Vagina (tissue), 2 donors: ENCODE measurements at regions not wholly inside any gene's neighbourhood (a gene's known extent, or its start where the extent isn't known, plus 50 kb on each side); places are given as distances from the start of the nearest gene placed in this dataset.

Experiments used
- DNase-seq, 2 donors: peaks; one replicate each; pipeline ENCODE4 v3.0.0-alpha.2; 2017; ENCODE audit errors: extremely low spot score in 2 of 2
- H3K27ac ChIP-seq: fragments of 200-600 bp; sonication (generic); one replicate; pipeline ENCODE4 v1.5.1; 2019
- H3K27me3 ChIP-seq: fragments of 200-600 bp; sonication (generic); one replicate; pipeline ENCODE4 v1.5.1; 2019
- H3K36me3 ChIP-seq, 2 donors: fragments of 200-600 bp; sonication (generic); one replicate each; pipeline ENCODE4 v1.5.1; 2017 to 2019
- H3K4me1 ChIP-seq: fragments of 200-600 bp; sonication (generic); one replicate; pipeline ENCODE4 v1.5.1; 2019
- H3K4me3 ChIP-seq, 2 donors: fragments of 200-600 bp; sonication (generic); 1 replicate in 1 of 2; 2 replicates in 1 of 2; pipeline ENCODE4 v1.5.1; 2016 to 2019
- H3K9me3 ChIP-seq: fragments of 200-600 bp; sonication (generic); one replicate; pipeline ENCODE4 v1.5.1; 2019
- POLR2A ChIP-seq, 2 donors: fragments of 450-650 bp; IDR thresholded peaks; one replicate each; pipeline ENCODE4 v1.6.1; 2017; ENCODE audit warnings: antibody characterized with exemption in 2 of 2, mild to moderate bottlenecking in 2 of 2, moderate library complexity in 2 of 2
- POLR2AphosphoS5 ChIP-seq, 2 donors: sonication (generic); formaldehyde crosslinking; IDR thresholded peaks; one replicate each; pipeline ENCODE4 v1.9.0; 2017; ENCODE audit warnings: antibody characterized with exemption in 2 of 2, mild to moderate bottlenecking in 2 of 2, low read depth in 1 of 2; ENCODE audit not compliant: insufficient read depth in 1 of 2
- intact Hi-C: fragments of 100-400 bp; cut with DNase I; formaldehyde crosslinking; loops from one replicate; pipeline ENCODE4 v1.15.1; 2023
- TF ChIP-seq, protein P1 (sequence below), 3 experiments: fragments of 450-650 bp in 2 of 3; fragments of 200-600 bp in 1 of 3; sonication (generic) in 1 of 3; IDR thresholded peaks; one replicate each; pipeline ENCODE4 v1.5.1; 2017 to 2019; ENCODE audit warnings: antibody characterized with exemption in 3 of 3, mild to moderate bottlenecking in 2 of 3, moderate library complexity in 2 of 3

DNA sequence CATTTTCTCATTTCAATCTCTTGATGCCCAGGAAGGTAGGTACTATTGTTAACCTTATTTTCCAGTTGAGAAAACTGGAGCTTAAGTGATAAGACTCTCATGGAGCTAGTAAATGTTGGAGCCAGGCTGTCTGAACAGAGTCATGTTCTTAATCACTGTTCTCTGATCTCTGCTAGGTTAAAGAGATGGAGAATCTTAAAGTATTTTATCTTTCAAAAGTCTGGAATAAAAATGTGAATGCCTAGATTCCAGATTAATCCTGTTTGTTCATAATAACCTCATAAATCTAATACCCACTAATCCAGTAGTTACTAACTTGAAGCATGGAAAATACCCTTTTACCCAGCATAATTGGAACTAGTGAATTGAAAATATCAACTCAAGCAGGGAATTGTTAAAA lies 341.0 kb upstream of the RGS6 start:
- H3K4me1 ChIP-seq: peaks cover 12% of the 10 kb centered on the region
- TF ChIP-seq, protein P1, sequence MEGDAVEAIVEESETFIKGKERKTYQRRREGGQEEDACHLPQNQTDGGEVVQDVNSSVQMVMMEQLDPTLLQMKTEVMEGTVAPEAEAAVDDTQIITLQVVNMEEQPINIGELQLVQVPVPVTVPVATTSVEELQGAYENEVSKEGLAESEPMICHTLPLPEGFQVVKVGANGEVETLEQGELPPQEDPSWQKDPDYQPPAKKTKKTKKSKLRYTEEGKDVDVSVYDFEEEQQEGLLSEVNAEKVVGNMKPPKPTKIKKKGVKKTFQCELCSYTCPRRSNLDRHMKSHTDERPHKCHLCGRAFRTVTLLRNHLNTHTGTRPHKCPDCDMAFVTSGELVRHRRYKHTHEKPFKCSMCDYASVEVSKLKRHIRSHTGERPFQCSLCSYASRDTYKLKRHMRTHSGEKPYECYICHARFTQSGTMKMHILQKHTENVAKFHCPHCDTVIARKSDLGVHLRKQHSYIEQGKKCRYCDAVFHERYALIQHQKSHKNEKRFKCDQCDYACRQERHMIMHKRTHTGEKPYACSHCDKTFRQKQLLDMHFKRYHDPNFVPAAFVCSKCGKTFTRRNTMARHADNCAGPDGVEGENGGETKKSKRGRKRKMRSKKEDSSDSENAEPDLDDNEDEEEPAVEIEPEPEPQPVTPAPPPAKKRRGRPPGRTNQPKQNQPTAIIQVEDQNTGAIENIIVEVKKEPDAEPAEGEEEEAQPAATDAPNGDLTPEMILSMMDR (IDR thresholded peaks at IDR 0.05): no peak
- TF ChIP-seq POLR2AphosphoS5 (IDR thresholded peaks at IDR 0.05; ENCODE audit: insufficient read depth in 1 of 2, low read depth in 1 of 2): no peak
- no peak for TF ChIP-seq POLR2A (IDR thresholded peaks at IDR 0.05)
- H3K9me3 ChIP-seq: no peaks in the 10 kb centered on the region
- intact Hi-C loops: no loop called here
- H3K4me3 ChIP-seq: no peak overlapping the region
- H3K36me3 ChIP-seq: no peaks in the 10 kb centered on the region
- no peak overlapping the region for H3K27ac ChIP-seq
- no peak for DNase-seq
- H3K27me3 ChIP-seq: no peaks in the 10 kb centered on the region

DNA sequence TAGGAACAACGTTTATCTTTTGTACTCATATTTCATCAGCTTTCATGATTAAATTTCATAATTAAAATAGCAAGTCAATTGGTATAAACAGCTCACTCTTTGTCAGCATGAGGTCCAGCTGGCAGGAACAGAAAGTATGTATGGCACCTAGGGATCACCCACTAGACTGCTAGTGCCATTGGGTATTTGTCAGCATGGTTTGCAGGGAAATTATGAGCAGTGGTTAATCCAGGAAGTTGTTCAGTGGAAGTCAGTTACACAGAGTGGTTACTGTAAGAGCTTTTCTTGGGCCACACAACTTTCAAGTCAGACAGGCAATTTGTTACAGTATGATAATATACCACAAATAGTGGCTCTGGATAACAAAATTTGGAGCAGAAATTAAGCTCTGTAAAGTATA lies 340.3 kb upstream of the RGS6 start:
- no peak overlapping the region for H3K4me3 ChIP-seq
- no peak overlapping the region for H3K27ac ChIP-seq
- peaks cover 12% of the 10 kb centered on the region for H3K4me1 ChIP-seq
- TF ChIP-seq POLR2A (IDR thresholded peaks at IDR 0.05): no peak
- TF ChIP-seq POLR2AphosphoS5 (IDR thresholded peaks at IDR 0.05; ENCODE audit: insufficient read depth in 1 of 2, low read depth in 1 of 2): no peak
- TF ChIP-seq, protein P1 (IDR thresholded peaks at IDR 0.05): no peak
- H3K36me3 ChIP-seq: no peaks in the 10 kb centered on the region
- no peak for DNase-seq
- H3K9me3 ChIP-seq: no peaks in the 10 kb centered on the region
- H3K27me3 ChIP-seq: no peaks in the 10 kb centered on the region
- intact Hi-C loops: no loop called here

DNA sequence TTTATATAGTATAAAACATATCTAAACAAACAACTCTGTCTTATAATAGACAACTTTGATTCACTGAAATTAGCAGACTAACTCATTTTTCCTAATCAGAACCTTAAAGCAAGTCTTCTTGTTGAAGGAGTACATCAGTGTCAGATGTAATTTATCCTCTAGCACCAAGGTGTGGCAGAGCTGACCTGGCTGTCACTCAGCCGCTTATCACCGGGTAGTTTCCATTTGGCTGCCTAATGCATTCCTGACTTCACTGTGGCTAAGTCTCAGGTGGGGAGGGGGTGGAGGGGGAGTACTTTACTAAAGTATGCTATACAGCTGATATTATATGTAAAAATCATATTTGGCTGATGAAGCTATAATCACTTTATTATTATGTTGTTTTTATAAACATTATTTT lies 339.9 kb upstream of the RGS6 start:
- Histone ChIP-seq H3K4me1 (peaks cover 12% of the 10 kb centered on the region), H3K9me3 (no peaks in the 10 kb centered on the region), H3K36me3 (no peaks in the 10 kb centered on the region), H3K27me3 (no peaks in the 10 kb centered on the region), H3K27ac (no peak overlapping the region), H3K4me3 (no peak overlapping the region)
- intact Hi-C loops: no loop called here
- DNase-seq: no peak
- TF ChIP-seq POLR2A (IDR thresholded peaks at IDR 0.05) (no peak), POLR2AphosphoS5 (IDR thresholded peaks at IDR 0.05; ENCODE audit: insufficient read depth in 1 of 2, low read depth in 1 of 2) (no peak)
- TF ChIP-seq, protein P1 (IDR thresholded peaks at IDR 0.05): no peak

DNA sequence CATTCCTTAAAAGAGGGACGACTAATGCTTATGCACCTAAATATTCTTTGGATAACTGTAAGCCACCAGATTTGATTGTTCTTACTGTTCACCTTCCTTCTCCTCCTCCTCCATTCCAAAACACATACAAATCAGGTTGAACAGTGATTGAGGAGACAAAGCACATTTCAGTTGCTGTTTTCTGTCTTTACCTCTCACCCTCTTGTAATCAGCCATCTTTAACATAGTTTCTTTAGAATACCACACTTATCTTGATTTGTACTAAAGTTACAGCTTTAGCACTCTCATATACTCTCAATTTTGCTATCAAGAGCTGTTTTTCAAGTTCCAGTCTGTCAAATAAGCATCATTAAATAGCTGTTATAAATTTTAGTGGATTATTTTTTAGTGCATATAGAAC lies 338.3 kb upstream of the RGS6 start:
- no peaks in the 10 kb centered on the region for H3K9me3 ChIP-seq
- no peaks in the 10 kb centered on the region for H3K36me3 ChIP-seq
- H3K27me3 ChIP-seq: no peaks in the 10 kb centered on the region
- H3K4me1 ChIP-seq: peaks cover 12% of the 10 kb centered on the region
- H3K27ac ChIP-seq: no peak overlapping the region
- TF ChIP-seq, protein P1 (IDR thresholded peaks at IDR 0.05): no peak
- no peak for TF ChIP-seq POLR2AphosphoS5 (IDR thresholded peaks at IDR 0.05; ENCODE audit: insufficient read depth in 1 of 2, low read depth in 1 of 2)
- TF ChIP-seq POLR2A (IDR thresholded peaks at IDR 0.05): no peak
- no peak overlapping the region for H3K4me3 ChIP-seq
- intact Hi-C loops: no loop called here
- DNase-seq: no peak

DNA sequence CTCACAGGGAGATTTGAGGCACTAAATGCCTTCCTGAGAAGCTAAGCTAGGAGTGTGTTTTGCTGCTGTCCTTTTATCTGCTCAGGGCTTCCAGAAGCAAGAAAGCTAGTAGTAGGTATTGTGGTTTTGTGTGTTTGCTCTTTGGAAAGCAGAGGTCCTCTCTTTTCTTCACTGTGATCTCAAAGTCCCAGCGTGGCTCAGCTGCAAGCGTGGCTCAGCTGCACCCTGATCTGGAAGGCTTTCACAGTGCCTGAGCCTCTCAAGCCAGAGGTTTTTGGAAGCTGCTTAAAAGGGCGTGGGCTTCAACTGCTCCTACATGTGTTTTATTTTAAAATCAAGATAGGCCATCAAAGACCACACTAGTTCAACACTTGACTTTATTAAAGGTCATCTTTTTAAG lies 337.4 kb upstream of the RGS6 start:
- TF ChIP-seq, protein P1 (IDR thresholded peaks at IDR 0.05): no peak
- no peak for TF ChIP-seq POLR2A (IDR thresholded peaks at IDR 0.05)
- TF ChIP-seq POLR2AphosphoS5 (IDR thresholded peaks at IDR 0.05; ENCODE audit: insufficient read depth in 1 of 2, low read depth in 1 of 2): no peak
- no peaks in the 10 kb centered on the region for H3K36me3 ChIP-seq
- H3K27ac ChIP-seq: no peak overlapping the region
- H3K9me3 ChIP-seq: no peaks in the 10 kb centered on the region
- H3K27me3 ChIP-seq: no peaks in the 10 kb centered on the region
- no peak overlapping the region for H3K4me3 ChIP-seq
- intact Hi-C loops: no loop called here
- no peak for DNase-seq
- H3K4me1 ChIP-seq: peaks cover 12% of the 10 kb centered on the region
